HG03457 (cell line): ENCODE measurements at regions not wholly inside any gene's neighbourhood (a gene's known extent, or its start where the extent isn't known, plus 50 kb on each side); places are given as distances from the start of the nearest gene placed in this dataset.

Source experiments
- ATAC-seq: cut with Tn5 transposase; IDR thresholded peaks from one replicate; pipeline ENCODE4 v1.9.1; 2021; ENCODE audit warnings: moderate number of reproducible peaks; ENCODE audit not compliant: unreplicated experiment

- no peak for ATAC-seq
These were observed 349.1 kb upstream of the DDX53 start for GRCh38 chrX:22650691-22651090.

GRCh38 chrX:22652596-22652995 is 347.2 kb upstream of the DDX53 start:
- no peak for ATAC-seq

GRCh38 chrX:22660756-22661155 is 339.0 kb upstream of the DDX53 start:
- ATAC-seq = no peak

- no peak for ATAC-seq
These were observed 337.0 kb upstream of the DDX53 start for GRCh38 chrX:22662776-22663175.

GRCh38 chrX:22664826-22665225 is 334.9 kb upstream of the DDX53 start:
- ATAC-seq = no peak

- ATAC-seq = no peak
These were observed 333.9 kb upstream of the DDX53 start for GRCh38 chrX:22665818-22666217.

- ATAC-seq = no peak
These were observed 333.3 kb upstream of the DDX53 start for GRCh38 chrX:22666441-22666840.

GRCh38 chrX:22674932-22675331 is 324.8 kb upstream of the DDX53 start:
- no peak for ATAC-seq

GRCh38 chrX:22686138-22686541 is 313.6 kb upstream of the DDX53 start:
- no peak for ATAC-seq

GRCh38 chrX:22689290-22689689 is 310.5 kb upstream of the DDX53 start:
- no peak for ATAC-seq

GRCh38 chrX:22690116-22690515 is 309.6 kb upstream of the DDX53 start:
- ATAC-seq = no peak

- ATAC-seq = no peak
These were observed 307.7 kb upstream of the DDX53 start for GRCh38 chrX:22691966-22692565.

GRCh38 chrX:22698151-22698550 is 301.6 kb upstream of the DDX53 start:
- ATAC-seq = no peak

- ATAC-seq = no peak
These were observed 300.1 kb upstream of the DDX53 start for GRCh38 chrX:22699581-22700091.

GRCh38 chrX:22712942-22713341 is 286.8 kb upstream of the DDX53 start:
- no peak for ATAC-seq

GRCh38 chrX:22730542-22730941 is 269.2 kb upstream of the DDX53 start:
- no peak for ATAC-seq

GRCh38 chrX:22737541-22737940 is 262.2 kb upstream of the DDX53 start:
- no peak for ATAC-seq

- no peak for ATAC-seq
These were observed 260.5 kb upstream of the DDX53 start for GRCh38 chrX:22739276-22739675.

- no peak for ATAC-seq
These were observed 258.9 kb upstream of the DDX53 start for GRCh38 chrX:22740836-22741235.

GRCh38 chrX:22742174-22742573 is 257.6 kb upstream of the DDX53 start:
- ATAC-seq = no peak

GRCh38 chrX:22746081-22746480 is 253.7 kb upstream of the DDX53 start:
- no peak for ATAC-seq

GRCh38 chrX:22748093-22748999 is 251.4 kb upstream of the DDX53 start:
- no peak for ATAC-seq
